Cerebellar cortex (tissue), 1 donor: ENCODE measurements at regions not wholly inside any gene's neighbourhood (a gene's known extent, or its start where the extent isn't known, plus 50 kb on each side); places are given as distances from the start of the nearest gene placed in this dataset.

Source experiments
- DNase-seq: peaks from one replicate; pipeline ENCODE4 v3.0.0-alpha.2; 2015; ENCODE audit warnings: low spot score

DNA sequence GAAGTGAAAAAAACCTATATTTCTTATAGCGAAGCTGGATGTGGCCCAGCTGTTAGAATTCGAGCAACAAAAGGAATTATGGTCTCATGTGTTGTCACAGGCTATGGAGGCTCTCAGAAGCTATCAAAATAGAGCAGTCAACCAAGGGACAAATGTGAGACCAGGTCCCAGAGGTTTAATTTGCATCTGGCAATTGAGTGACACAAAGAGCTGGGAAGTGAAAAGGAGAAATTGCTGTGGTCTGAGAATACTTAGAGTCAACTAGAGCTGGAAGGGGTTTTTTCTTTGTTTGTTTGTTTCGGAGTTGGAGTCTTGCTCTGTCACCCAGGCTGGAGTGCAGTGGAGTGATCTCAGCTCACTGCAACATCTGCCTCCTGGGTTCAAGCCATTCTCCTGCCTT is 61.3 kb upstream of the SMAD3 start:
- DNase-seq = no peak

DNA sequence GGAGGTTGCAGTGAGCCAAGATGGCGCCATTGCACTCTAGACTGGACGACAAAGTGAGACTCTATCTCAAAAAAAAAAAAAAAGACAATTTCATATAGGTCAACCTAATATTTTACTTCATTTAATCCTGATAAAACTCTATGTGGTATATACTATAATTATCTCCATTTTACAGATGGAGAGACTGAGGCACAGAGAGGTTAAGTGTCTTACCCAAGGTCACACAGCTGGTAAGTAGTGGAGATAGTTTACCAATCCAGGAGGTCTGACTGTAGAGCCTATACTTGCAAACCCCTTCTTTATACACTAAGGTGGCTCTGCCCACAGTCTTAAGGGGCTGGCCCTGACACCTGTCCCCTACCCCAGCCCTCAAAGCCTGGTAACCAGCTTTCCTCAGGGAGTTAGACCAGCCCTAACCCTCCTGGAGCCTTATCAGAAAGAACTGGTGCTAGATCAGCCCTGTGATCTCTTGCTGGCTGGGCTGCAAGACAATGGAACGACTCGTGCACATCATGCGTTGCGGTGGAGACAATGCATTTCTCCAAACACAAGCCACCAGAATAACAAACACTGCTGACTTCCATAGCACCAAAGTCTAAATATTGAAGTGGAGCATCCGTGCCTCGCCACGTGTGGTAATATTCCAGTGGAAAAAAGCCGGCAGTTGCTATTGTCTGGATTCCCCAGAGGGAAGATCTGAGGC is 60.0 kb upstream of the SMAD3 start:
- DNase-seq = no peak

DNA sequence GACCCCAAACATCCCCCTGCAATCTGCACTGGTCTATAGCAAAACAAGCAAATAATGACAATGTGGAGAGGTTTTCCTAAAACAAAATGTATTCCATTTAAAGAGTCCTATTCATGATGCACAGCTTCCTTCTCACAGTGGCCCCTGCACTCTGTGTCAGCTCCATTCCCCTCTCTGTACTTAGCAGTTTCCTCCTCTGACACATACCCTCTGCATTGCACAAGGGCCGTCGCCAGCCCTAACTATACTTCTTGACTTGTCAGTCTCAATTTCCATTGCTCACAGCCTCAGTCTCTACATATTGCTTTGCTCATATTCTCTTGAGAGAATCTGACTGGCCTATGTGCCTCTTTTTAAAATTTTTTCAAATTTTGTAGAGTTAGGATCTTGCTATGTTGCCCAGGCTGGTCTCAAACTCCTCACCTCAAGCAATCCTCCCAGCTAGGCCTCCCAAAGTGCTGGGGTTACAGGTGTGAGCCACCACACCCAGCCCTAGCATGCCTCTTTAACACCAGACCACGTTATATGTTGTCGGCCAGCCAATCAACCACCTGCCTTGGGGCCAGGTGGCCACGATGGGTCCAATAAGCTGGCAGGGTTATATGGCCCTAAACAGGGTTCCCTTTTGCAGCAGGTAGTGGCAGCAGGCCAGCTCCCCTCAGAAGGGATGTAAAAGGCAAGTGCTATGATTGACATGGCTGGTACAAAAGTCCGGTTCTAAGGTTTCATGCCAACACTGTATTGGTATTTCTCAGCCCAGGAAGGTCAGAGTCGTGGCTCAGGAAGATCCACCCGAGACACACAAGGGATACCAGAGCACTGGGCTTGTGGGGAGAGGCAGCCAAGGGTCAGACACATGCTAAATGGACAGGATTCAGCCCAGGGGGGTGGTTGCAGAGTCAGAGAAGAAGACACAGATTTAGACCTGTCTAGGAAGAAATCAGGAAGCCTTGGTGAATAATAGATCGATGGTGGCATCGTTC is 59.0 kb upstream of the SMAD3 start:
- no peak for DNase-seq

DNA sequence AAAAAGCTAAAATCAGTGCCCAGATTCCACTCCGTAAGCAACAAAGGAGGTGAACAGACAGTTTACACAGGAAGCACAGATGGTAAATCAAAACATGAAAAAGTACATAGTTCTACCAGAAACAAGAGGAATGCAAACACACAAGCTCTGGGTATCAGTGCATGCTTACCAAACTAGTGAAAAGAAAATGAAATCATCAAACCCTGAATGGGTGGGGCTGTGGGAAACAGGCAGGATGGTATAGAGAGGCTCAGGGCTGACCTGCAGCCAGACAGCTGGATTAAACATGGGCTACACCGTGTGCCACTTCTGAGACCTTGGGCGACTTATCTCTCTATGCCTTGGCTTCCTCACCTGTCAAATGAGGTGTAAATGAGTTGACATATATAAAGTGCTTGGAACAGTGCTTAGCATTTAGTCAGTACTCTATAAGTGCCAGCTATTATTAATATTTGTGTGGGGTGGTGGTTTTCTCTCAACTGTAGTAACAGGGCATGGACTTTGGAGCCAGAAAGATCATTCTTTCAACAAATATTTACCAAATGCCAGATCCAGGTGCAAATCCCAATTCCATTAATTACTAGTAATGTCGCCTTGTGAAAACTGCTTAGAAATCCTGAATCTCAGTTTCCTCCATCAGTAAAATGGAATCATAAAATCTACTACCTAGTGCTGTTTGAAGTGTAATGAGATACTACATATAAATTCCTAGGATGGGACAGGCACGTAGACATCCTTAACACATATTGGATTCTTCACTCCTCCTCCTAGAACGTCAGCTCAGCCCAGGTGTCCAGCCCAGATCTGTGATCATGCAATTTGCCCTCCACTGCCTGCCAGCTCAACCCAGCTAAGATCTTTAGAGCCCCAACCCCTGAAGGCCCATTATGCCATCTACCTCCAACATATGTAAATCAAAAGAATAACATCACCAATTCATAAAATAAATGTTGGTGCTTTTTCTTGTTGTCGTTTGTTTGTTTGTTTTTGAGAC is 55.5 kb upstream of the SMAD3 start:
- DNase-seq = no peak

DNA sequence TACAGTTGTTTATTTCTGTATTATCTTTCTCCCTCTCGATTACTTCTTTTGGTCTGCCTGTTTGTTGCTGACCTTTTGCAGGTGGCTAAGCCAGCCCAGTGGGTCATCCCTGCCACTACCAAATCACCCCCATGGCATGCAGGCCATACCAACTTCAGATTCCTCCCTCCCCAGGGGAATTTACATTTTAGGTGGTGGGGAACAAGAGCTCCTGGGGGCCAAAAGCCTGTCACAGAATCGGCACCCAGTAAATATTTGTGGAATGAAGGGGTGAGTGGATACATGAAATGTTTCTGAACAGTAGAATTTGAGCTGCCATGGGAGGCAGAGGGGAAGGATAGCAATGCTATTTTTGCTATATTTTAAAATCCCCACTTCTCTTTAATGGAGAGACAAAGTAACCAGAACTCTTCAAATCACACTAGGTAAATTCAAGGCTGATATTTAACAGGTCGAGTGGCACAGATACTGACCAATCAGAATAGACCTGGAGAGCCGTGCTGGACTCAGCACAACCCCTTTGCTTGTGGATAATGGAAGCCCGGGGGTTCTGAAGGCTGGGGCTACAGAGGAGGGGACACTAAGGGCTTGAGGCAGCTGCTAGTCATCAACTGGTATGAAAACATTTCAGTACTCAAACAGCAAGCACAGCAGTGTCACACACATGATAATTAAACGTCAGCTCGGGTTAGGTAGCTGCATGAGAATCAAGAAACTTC is 54.3 kb upstream of the SMAD3 start:
- DNase-seq = no peak

DNA sequence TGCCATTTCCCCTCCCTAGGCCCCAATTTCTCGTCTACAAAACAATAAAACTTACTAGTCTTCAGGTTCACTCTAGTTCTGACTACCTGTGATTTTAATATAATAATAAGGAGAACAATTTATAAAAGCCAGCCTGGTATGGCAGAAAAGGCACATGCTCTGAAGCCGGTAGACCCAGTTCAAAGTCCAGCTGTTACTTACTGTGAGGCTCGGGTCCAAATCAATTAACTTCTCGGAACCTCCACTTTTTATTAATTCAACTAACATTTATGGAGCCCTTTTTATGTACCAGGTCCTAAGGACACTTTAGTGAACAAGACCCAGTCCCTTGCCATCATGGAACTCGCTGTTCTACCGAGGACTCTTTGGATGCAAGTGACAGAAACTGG is 53.8 kb upstream of the SMAD3 start:
- DNase-seq = no peak

DNA sequence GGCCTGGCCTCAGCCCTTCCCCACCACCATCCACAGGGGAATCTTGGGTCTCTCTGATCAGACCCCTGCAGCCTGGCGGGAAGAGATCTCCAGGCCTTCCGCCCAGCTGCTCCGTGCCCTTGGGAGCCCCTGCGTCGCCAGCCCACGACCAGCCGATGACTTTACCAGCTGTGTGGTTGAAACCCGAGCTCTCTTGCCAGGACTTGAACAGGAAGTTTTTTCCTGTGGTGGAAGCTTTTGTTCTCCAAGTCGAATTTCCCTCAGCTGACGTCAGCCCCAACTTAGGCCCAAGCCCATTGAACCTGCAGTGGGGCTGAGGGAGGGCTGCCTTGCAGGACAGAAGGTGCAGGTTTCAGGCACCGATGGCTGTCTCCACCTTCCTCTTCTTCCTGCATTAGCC is 51.7 kb upstream of the SMAD3 start:
- no peak for DNase-seq
